ENCODE measurements at regions not wholly inside any gene's neighbourhood (a gene's known extent, or its start where the extent isn't known, plus 50 kb on each side); places are given as distances from the start of the nearest gene placed in this dataset.
"Not testable (repeated sequence)": the region's sequence is repeated elsewhere in the genome, so short reads cannot be mapped to it uniquely, and the experiment has no call there.

GRCh38 chr5:171725205-171725601 lies 60.4 kb upstream of the SMIM23 start:
- H3K27ac ChIP-seq (ENCODE audit: low read depth, low read length): no peak overlapping the region
- H3K27me3 ChIP-seq (ENCODE audit: control insufficient read depth in 5 of 5, insufficient read depth in 4 of 5, low read length in 5 of 5): no peaks in the 10 kb centered on the region
- H3K4me1 ChIP-seq (ENCODE audit: control insufficient read depth in 5 of 5, insufficient read depth in 5 of 5, low read length in 5 of 5): no peaks in the 10 kb centered on the region
- H3K4me3 ChIP-seq (ENCODE audit: low read depth in 1 of 5, low read length in 5 of 5): no peak overlapping the region
- H3K9me3 ChIP-seq (ENCODE audit: control insufficient read depth in 5 of 5, low read length in 5 of 5): peaks cover 2 to 13% (median 7%) of the 10 kb centered on the region in 5 donors
- H3K9ac ChIP-seq (ENCODE audit: low read length in 5 of 5): no peak overlapping the region
- no peaks in the 10 kb centered on the region for H3K36me3 ChIP-seq (ENCODE audit: control insufficient read depth in 5 of 5, insufficient read depth in 5 of 5, low read length in 5 of 5)

- Histone ChIP-seq H3K4me3 (ENCODE audit: low read depth in 1 of 5, low read length in 5 of 5) (peak overlapping the region in 1 of 5 donors; percentile 15), H3K9me3 (ENCODE audit: control insufficient read depth in 5 of 5, low read length in 5 of 5) (peaks cover 2 to 13% (median 10%) of the 10 kb centered on the region in 5 donors)
- not testable (repeated sequence) for H3K27ac ChIP-seq (ENCODE audit: low read depth, low read length); H3K27me3 ChIP-seq (ENCODE audit: control insufficient read depth in 5 of 5, insufficient read depth in 4 of 5, low read length in 5 of 5); H3K4me1 ChIP-seq (ENCODE audit: control insufficient read depth in 5 of 5, insufficient read depth in 5 of 5, low read length in 5 of 5); H3K9ac ChIP-seq (ENCODE audit: low read length in 5 of 5); H3K36me3 ChIP-seq (ENCODE audit: control insufficient read depth in 5 of 5, insufficient read depth in 5 of 5, low read length in 5 of 5)
These were observed 58.8 kb upstream of the SMIM23 start for GRCh38 chr5:171726819-171727218.

- Histone ChIP-seq H3K36me3 (ENCODE audit: control insufficient read depth in 5 of 5, insufficient read depth in 5 of 5, low read length in 5 of 5) (no peaks in the 10 kb centered on the region), H3K27me3 (ENCODE audit: control insufficient read depth in 5 of 5, insufficient read depth in 4 of 5, low read length in 5 of 5) (no peaks in the 10 kb centered on the region), H3K9me3 (ENCODE audit: control insufficient read depth in 5 of 5, low read length in 5 of 5) (peaks cover 2 to 13% (median 10%) of the 10 kb centered on the region in 5 donors), H3K27ac (ENCODE audit: low read depth, low read length) (no peak overlapping the region), H3K9ac (ENCODE audit: low read length in 5 of 5) (no peak overlapping the region), H3K4me3 (ENCODE audit: low read depth in 1 of 5, low read length in 5 of 5) (no peak overlapping the region), H3K4me1 (ENCODE audit: control insufficient read depth in 5 of 5, insufficient read depth in 5 of 5, low read length in 5 of 5) (no peaks in the 10 kb centered on the region)
These were observed 56.9 kb upstream of the SMIM23 start for GRCh38 chr5:171728686-171729085.

All from subcutaneous abdominal adipose tissue (tissue), 5 donors.